GM18520 (cell line): ENCODE measurements at regions not wholly inside any gene's neighbourhood (a gene's known extent, or its start where the extent isn't known, plus 50 kb on each side); places are given as distances from the start of the nearest gene placed in this dataset.

Experiments used
- ATAC-seq: cut with Tn5 transposase; IDR thresholded peaks from one replicate; pipeline ENCODE4 v1.9.1; 2021; ENCODE audit not compliant: unreplicated experiment

DNA sequence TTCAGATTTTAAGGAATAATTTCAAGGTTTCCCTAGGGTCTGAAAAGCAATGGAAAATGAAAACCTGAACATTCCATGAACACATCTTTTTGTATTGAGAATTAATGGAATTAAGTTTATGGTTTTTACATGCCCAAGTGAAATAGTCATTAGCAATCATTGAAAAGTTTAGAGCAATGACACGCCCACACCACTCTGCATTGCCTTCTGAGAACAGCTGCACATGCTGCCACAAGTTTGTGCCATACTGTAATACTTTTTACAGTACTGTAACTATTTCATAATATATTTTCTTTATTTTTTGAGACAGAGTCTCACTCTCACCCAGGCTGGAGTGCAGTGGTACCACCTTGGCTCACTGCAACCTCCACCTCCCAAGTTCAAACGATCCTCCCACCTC, 345.2 kb upstream of the PMFBP1 start:
- ATAC-seq, result no peak

DNA sequence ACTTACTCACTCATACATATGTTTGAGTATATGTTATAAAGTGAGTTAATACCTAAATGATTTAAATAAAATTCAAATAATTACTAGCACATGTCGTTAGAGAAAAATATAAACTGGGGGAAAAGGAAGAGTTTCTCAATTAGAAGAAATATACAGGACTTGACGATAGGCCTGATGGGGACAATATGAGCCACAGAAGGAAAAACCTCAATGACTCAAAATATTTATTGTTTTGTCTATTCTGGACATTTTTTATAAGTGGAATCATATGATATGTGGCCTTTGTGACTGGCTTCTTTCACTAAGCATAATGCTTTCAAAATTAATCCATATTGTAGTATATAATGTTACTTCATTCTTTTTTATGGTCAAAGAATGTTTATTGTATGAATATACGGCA, 339.2 kb upstream of the PMFBP1 start:
- no peak for ATAC-seq

- no peak for ATAC-seq
Observed at GRCh38 chr16:72508191-72508590, 336.2 kb upstream of the PMFBP1 start.

GRCh38 chr16:72502594-72503005, 330.6 kb upstream of the PMFBP1 start:
- no peak for ATAC-seq

DNA sequence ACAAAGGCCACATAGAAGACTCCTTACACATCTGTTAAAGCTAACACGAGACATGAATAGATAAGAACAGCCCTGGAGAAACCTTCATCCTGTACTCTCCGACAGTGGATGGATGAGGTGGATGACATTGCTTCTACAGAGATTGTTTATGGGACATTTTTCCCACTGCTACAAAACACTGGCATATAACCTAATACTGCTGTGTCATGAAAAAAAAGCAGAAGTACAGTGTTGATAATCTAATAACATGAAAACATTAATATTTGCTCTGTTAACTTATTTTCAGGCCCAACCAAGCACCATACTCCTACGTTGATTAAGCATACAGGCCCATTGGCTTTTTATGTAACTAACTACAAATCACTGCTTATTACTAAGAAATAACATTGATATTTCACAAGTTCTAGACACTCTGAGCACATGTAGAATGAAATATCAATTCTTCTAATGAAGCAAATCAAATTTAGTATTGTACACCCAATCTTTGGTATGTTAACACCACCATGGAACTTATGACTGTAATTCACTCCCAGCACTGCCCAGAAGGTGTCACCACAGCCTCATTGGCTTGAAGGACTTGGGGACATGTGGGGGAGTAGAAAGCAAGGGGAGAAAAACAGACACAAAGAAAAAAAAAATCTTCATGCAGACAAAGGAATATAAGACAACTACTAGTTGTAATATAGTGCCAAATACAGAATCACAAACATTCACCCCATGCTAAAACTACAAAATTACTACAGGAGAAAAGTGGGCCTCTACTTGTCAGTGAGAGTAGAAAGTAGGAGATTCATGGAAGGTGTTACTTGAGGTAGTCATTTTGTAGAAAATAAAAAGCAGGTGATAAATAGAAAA, 330.0 kb upstream of the PMFBP1 start:
- ATAC-seq, result no peak

- ATAC-seq, result no peak
Observed at GRCh38 chr16:72500545-72500944, 328.6 kb upstream of the PMFBP1 start.

DNA sequence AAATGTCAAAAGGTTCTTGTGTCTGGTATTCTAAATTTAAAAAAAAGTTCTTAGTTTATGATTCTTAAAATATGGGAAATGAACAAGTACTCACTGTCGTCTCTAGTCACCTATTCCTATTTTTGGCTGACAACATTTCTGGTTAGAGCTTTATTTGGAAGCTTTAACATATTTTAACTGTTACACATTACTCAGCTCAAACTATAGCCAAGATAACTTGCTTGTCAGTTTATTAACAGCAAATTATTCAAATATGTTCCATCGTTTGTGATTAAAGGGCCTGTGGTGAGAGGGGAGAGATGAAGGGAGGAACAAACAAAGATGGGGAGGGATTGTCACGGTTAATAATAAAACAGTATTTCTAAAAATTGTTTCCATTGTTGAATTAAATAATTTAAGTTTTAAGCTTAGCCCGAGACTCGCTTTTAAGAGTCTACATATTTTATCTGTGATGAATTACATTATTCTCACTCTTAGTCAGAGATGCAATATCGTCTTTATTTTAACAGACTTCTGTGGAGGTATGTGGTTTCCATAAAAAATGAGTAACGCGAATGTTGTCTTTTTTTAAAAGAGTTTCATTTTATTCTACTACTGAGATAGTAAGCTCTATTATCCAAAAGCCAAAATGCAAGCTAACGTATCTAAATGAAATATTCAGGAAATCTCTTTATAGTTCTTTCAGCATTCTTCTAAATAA, 321.9 kb upstream of the PMFBP1 start:
- no peak for ATAC-seq

DNA sequence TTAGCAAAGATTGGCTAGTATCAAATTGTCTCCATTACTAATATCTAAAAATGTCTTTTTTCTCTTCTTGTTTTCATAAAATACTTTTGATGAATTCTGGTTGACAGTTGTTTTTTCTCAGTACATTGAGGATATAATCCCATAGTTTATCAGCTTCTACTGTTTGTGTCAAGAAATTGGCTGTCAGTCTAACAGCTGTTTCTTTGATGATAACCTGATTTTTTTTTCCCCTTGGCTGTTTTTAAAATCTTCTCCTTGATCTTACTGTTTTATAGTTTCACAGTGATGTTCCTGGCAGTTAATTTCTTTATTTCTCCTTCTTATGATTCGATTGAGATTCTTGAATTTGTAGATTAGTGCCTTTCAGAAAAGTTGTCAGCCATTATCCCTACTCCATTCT, 315.3 kb upstream of the PMFBP1 start:
- ATAC-seq, result no peak

DNA sequence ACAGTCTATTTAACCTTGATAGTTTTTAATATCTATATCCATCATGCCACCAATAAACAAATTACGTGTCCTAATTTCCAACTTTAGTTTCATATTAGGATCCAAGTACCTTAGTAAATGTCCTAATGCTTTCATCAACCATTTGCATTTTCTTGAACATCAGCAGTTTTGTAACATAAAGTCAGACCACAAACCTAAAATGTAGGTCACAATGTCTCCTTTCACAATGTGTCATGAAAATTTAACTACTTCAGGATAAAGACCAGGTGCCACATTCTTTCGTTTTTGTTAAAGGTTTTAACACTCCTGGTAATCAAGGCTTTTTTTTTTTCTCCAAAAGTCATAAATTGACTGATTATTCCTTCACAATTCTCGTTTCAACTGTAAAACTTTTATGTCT, 310.7 kb upstream of the PMFBP1 start:
- ATAC-seq, result no peak

DNA sequence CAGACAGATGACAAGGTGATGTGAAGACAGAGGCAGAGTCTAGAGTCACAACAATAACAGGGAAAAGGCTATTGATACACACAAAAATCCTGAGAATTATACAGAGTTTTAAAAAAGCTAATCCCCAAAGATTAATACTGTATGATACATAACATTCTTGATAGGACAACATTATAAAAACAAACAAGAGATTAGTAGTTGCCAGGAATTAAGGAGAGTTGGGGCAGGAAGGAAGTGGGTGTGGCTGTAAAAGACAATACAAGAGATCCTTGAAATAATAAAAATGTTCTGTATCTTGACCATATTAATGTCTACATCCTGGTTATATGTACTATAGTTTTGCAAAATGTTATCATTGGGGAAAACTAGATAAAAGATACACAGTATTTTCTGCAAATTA, 309.5 kb upstream of the PMFBP1 start:
- ATAC-seq, result no peak

DNA sequence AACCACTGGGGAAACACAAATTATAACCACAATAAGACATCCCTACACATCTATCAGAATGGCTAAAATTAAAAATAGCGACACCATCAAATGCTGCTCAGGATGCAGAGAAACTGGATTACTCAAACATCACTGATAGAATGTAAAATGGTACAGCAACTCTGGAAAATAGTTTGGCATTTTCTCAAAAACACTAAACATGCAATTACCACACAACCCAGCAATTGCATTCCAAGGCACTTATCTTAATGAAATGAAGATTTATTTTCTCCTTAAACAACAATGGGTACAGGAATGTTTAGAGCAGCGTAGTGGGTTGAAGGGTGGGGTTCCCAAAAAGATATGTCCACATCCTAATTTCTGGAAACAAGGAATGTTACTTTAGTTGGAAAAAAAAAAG, 309.0 kb upstream of the PMFBP1 start:
- no peak for ATAC-seq

DNA sequence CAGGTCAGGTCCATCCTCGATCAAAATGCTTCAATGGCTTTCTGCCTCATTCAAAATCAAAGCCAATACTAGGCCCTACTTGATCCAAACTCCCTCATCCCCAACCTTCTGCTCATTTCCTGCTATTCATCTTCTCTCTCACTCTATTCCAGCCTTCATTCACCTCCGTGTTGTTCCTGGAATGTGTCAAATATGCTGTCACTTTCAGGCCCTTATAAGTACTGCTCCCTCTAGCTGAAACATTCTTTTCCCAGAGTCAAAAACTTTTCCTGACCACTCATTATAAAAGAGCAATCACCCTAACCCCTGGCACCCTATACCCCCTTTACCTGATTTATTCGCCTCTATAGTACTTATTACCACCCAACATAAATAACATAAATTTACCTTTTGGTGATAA, 303.7 kb upstream of the PMFBP1 start:
- no peak for ATAC-seq

GRCh38 chr16:72474501-72475123, 302.7 kb upstream of the PMFBP1 start:
- ATAC-seq, result no peak

- no peak for ATAC-seq
Observed at GRCh38 chr16:72473631-72474030, 301.7 kb upstream of the PMFBP1 start.

GRCh38 chr16:72471317-72471924, 299.5 kb upstream of the PMFBP1 start:
- no peak for ATAC-seq

- ATAC-seq, result no peak
Observed at GRCh38 chr16:72470541-72470940, 298.6 kb upstream of the PMFBP1 start.

DNA sequence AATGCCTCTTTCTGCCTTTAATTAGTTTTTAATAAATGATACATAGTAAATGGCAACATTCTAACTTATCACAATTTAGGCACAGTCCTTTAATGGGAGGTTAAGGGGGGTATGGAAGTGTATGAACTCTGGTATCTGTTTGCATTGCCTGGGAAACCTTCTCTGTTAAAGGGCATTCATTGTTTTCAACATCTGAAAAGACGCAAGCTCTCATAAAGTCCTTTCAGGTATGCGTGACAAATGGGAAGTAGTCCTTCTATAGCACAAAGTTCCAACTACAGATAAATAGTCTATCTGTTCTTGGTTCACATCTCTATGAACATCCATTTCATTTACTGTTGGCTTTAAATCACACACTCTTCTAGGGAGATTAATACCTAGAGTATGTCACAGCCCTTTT, 298.0 kb upstream of the PMFBP1 start:
- no peak for ATAC-seq

- ATAC-seq, result no peak
Observed at GRCh38 chr16:72468582-72468981, 296.6 kb upstream of the PMFBP1 start.

- ATAC-seq, result no peak
Observed at GRCh38 chr16:72467157-72467759, 295.3 kb upstream of the PMFBP1 start.

DNA sequence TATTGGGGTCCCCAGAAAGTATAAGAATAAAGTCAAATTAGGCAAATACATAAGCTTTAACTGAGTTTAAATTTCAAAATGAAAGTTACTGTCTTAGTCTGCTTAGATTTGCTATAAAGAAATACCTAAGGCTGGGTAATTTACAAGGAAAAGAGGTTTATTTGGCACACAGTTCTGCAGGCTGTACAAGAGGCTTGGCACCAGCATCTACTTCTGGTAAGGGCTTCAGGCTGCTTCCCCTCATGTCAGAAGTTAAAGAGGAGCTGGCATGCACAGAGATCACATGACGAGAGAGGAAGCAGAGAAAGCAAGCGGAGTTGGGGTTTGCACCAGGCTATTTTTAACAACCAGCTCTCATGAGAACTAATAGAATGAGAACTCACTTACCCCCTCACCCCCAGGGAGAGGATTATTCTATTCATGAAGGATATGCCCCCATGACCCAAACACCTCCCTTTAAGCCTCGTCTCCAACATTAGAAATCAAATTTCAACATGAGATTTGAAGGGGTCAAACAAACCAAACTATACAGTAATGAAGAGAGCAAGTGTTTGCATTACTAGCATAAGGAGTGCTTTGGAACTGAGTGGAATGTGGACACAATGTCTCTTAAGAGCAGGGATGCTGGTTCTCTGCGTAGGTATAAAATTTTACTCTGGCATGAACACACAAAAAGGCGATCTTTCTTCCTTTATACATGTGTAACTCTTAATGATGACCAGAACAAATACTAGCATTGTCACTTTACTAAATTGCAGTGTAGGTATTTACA, 292.8 kb upstream of the PMFBP1 start:
- ATAC-seq, result no peak
